Body of pancreas (tissue), 4 donors: ENCODE measurements at regions not wholly inside any gene's neighbourhood (a gene's known extent, or its start where the extent isn't known, plus 50 kb on each side); places are given as distances from the start of the nearest gene placed in this dataset.

Source experiments
- POLR2A ChIP-seq, 3 donors: fragments of 450-650 bp; IDR thresholded peaks; one replicate each; pipeline ENCODE4 v1.6.1; 2016; ENCODE audit warnings: antibody characterized with exemption in 3 of 3, mild to moderate bottlenecking in 2 of 3
- TF ChIP-seq, protein P1 (sequence below), 7 experiments: fragments of 450-650 bp in 4 of 7; fragments of 200-600 bp in 3 of 7; sonication (generic) in 3 of 7; IDR thresholded peaks; one replicate each; pipeline ENCODE4 v1.5.1; 2016 to 2019; ENCODE audit warnings: antibody characterized with exemption in 7 of 7

DNA sequence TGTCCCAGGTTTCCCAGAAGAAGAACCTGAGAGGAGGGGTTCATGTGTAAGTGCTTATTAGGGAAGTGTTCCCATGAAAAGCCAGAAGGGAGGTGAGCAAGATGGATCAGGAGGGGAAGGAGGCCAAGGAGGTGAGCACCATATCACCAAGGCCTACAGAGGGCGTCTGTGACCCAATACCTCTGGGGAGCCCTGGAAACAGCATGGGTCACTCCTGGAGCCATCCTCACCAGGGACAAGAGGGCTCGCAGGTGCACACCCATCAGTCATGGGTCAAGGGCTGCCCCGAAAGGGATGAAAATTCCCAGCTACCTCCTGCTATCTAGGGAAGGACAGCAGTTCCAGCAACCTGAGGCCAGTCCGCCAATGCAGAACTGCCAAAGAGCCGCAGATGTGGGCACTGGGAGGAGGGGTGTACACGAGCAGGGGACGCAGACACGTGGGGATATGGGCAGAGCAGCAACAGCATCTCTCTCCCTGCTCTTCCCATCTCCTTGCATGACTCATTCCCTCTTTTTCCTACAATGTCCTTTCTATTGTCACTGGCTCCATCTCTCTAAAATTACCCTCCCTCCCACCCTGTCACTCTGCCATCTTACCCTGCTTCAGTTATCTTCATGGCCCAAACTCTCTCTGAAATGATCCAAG lies 167.6 kb upstream of the FSTL4 start:
- TF ChIP-seq, protein P1, sequence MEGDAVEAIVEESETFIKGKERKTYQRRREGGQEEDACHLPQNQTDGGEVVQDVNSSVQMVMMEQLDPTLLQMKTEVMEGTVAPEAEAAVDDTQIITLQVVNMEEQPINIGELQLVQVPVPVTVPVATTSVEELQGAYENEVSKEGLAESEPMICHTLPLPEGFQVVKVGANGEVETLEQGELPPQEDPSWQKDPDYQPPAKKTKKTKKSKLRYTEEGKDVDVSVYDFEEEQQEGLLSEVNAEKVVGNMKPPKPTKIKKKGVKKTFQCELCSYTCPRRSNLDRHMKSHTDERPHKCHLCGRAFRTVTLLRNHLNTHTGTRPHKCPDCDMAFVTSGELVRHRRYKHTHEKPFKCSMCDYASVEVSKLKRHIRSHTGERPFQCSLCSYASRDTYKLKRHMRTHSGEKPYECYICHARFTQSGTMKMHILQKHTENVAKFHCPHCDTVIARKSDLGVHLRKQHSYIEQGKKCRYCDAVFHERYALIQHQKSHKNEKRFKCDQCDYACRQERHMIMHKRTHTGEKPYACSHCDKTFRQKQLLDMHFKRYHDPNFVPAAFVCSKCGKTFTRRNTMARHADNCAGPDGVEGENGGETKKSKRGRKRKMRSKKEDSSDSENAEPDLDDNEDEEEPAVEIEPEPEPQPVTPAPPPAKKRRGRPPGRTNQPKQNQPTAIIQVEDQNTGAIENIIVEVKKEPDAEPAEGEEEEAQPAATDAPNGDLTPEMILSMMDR (IDR thresholded peaks at IDR 0.05) = no peak
- TF ChIP-seq POLR2A (IDR thresholded peaks at IDR 0.05) = no peak
